ENCODE measurements at regions not wholly inside any gene's neighbourhood (a gene's known extent, or its start where the extent isn't known, plus 50 kb on each side); places are given as distances from the start of the nearest gene placed in this dataset.

DNA sequence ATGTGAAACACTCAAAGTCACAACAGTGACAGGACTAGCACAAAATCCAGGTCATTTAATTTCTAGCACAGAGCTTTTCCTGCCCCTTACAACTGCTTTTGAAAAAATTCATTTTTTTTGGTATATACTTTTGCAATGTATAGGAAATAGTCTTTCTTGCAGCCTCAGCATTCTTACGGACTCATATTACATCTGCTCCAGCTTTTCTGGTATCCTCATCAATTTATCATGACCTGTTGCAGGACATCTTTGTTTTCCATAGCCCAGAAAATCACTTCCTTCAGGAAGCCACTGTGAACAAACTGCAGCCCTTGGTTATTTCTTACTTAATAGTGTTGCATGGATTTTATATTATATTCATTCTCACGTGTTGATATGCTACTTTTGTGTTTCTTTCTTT, 347.9 kb upstream of the MTPN start:
- Histone ChIP-seq H3K27ac (no peak overlapping the region), H3K36me3 (no peaks in the 10 kb centered on the region), H3K4me1 (no peaks in the 10 kb centered on the region), H3K27me3 (no peaks in the 10 kb centered on the region), H3K9me3 (peaks cover 0 to 18% (median 3%) of the 10 kb centered on the region in 4 donors), H3K4me3 (no peak overlapping the region)
- 47 to 57% (median 56%) methylated on average over 2 of the region's 2 CpGs for WGBS, 5 donors
- intact Hi-C loops (cut with DNase I; ENCODE audit: low total_unique reads): no loop called here
- DNase-seq: no peak
- TF ChIP-seq POLR2AphosphoS5 (IDR thresholded peaks at IDR 0.05) (no peak), EP300 (IDR thresholded peaks at IDR 0.05) (no peak), POLR2A (IDR thresholded peaks at IDR 0.05) (no peak)
- TF ChIP-seq, protein P1, sequence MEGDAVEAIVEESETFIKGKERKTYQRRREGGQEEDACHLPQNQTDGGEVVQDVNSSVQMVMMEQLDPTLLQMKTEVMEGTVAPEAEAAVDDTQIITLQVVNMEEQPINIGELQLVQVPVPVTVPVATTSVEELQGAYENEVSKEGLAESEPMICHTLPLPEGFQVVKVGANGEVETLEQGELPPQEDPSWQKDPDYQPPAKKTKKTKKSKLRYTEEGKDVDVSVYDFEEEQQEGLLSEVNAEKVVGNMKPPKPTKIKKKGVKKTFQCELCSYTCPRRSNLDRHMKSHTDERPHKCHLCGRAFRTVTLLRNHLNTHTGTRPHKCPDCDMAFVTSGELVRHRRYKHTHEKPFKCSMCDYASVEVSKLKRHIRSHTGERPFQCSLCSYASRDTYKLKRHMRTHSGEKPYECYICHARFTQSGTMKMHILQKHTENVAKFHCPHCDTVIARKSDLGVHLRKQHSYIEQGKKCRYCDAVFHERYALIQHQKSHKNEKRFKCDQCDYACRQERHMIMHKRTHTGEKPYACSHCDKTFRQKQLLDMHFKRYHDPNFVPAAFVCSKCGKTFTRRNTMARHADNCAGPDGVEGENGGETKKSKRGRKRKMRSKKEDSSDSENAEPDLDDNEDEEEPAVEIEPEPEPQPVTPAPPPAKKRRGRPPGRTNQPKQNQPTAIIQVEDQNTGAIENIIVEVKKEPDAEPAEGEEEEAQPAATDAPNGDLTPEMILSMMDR (IDR thresholded peaks at IDR 0.05): no peak

- H3K27me3 ChIP-seq: no peaks in the 10 kb centered on the region
- no peaks in the 10 kb centered on the region for H3K4me1 ChIP-seq
- no peak for TF ChIP-seq POLR2A (IDR thresholded peaks at IDR 0.05)
- TF ChIP-seq EP300 (IDR thresholded peaks at IDR 0.05): no peak
- TF ChIP-seq, protein P1 (IDR thresholded peaks at IDR 0.05): no peak
- no peak for TF ChIP-seq POLR2AphosphoS5 (IDR thresholded peaks at IDR 0.05)
- peaks cover 0 to 26% (median 3%) of the 10 kb centered on the region in 4 donors for H3K9me3 ChIP-seq
- H3K36me3 ChIP-seq: no peaks in the 10 kb centered on the region
- intact Hi-C loops (cut with DNase I; ENCODE audit: low total_unique reads): no loop called here
- no peak overlapping the region for H3K4me3 ChIP-seq
- DNase-seq: no peak
- no peak overlapping the region for H3K27ac ChIP-seq
- 37 to 53% (median 50%) methylated on average over 4 of the region's 4 CpGs for WGBS, 5 donors
These were observed 347.0 kb upstream of the MTPN start for GRCh38 chr7:136324073-136324704.

DNA sequence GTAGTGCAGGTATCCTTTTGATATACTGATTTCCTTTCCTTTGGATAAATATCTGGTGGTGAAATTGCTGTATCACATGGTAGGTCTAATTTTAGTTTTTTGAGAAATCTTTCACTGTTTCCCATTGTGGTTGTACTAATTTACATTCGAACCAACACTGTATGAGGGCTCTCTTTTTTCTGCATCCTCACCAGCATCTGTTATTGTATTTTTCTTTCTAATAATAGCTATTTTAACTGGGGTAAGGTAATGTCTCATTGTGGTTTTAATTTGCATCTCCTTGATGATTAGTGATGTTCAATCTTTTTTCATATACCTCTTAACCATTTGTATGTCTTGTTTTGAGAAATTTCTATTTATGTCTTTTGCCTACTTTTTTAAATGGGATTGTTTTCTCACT, 335.4 kb upstream of the MTPN start:
- TF ChIP-seq, protein P1 (IDR thresholded peaks at IDR 0.05): no peak
- no peak for TF ChIP-seq POLR2AphosphoS5 (IDR thresholded peaks at IDR 0.05)
- no peak for TF ChIP-seq POLR2A (IDR thresholded peaks at IDR 0.05)
- no peak for TF ChIP-seq EP300 (IDR thresholded peaks at IDR 0.05)
- no peaks in the 10 kb centered on the region for H3K4me1 ChIP-seq
- no peaks in the 10 kb centered on the region for H3K36me3 ChIP-seq
- intact Hi-C loops (cut with DNase I; ENCODE audit: low total_unique reads): no loop called here
- no peak for DNase-seq
- WGBS, 5 donors: 62 to 82% (median 74%) methylated on average over 1 of the region's 1 CpG
- H3K4me3 ChIP-seq: no peak overlapping the region
- no peaks in the 10 kb centered on the region for H3K27me3 ChIP-seq
- H3K9me3 ChIP-seq: peaks cover 0 to 32% (median 11%) of the 10 kb centered on the region in 4 donors
- no peak overlapping the region for H3K27ac ChIP-seq

DNA sequence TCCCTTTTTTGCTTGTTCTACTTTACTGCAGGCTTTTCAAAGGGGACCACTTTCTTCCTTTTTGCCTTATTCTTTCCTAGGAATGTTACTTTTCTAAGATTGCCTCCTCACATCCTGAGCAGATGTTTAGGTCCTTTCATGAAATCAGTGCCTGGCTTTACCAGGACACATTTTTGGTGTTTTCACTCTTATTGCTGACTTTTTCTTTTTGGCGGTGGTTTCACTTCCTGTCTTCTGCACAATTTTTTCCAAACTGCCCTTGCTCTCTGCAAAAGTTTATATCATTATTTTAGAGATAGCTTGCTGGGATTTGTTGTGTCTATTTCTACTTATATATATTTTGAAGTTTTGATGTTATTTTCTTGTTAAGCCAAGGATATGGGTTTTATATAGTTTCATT, 332.2 kb upstream of the MTPN start:
- WGBS, 5 donors: 76 to 100% (median 88%) methylated on average over 1 of the region's 1 CpG
- no peaks in the 10 kb centered on the region for H3K36me3 ChIP-seq
- H3K4me1 ChIP-seq: no peaks in the 10 kb centered on the region
- no peak overlapping the region for H3K4me3 ChIP-seq
- H3K9me3 ChIP-seq: peaks cover 0 to 14% (median 6%) of the 10 kb centered on the region in 4 donors
- H3K27ac ChIP-seq: no peak overlapping the region
- intact Hi-C loops (cut with DNase I; ENCODE audit: low total_unique reads): no loop called here
- TF ChIP-seq, protein P1 (IDR thresholded peaks at IDR 0.05): no peak
- TF ChIP-seq EP300 (IDR thresholded peaks at IDR 0.05) (no peak), POLR2AphosphoS5 (IDR thresholded peaks at IDR 0.05) (no peak)
- DNase-seq: no peak
- no peaks in the 10 kb centered on the region for H3K27me3 ChIP-seq

Data from stomach (tissue), 8 donors.